ENCODE measurements at regions not wholly inside any gene's neighbourhood (a gene's known extent, or its start where the extent isn't known, plus 50 kb on each side); places are given as distances from the start of the nearest gene placed in this dataset.

- no peak for TF ChIP-seq ZNF248 (tag by site-specific recombination; IDR thresholded peaks at IDR 0.05)
- no peak for TF ChIP-seq ZSCAN4 (tag by site-specific recombination; IDR thresholded peaks at IDR 0.05)
- TF ChIP-seq, protein P1, sequence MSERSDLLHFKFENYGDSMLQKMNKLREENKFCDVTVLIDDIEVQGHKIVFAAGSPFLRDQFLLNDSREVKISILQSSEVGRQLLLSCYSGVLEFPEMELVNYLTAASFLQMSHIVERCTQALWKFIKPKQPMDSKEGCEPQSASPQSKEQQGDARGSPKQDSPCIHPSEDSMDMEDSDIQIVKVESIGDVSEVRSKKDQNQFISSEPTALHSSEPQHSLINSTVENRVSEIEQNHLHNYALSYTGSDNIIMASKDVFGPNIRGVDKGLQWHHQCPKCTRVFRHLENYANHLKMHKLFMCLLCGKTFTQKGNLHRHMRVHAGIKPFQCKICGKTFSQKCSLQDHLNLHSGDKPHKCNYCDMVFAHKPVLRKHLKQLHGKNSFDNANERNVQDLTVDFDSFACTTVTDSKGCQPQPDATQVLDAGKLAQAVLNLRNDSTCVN (tag by site-specific recombination; optimal IDR thresholded peaks at IDR 0.05): no peak
- no peak for TF ChIP-seq KLF17 (tag by site-specific recombination; IDR thresholded peaks at IDR 0.05)
- no peak for TF ChIP-seq ZNF837 (tag by site-specific recombination; IDR thresholded peaks at IDR 0.05)
- no peak for TF ChIP-seq SP2 (tag by site-specific recombination; IDR thresholded peaks at IDR 0.05)
- no peak for TF ChIP-seq ZNF341 (tag by site-specific recombination; IDR thresholded peaks at IDR 0.05; ENCODE audit: low read depth)
- H3K4me3 ChIP-seq (ENCODE audit: low read depth, low read length): no peak overlapping the region
- no peaks in the 10 kb centered on the region for H3K4me1 ChIP-seq (ENCODE audit: control insufficient read depth, insufficient read depth, low read length)
- H3K27ac ChIP-seq (ENCODE audit: extremely low read depth, low read depth, low read length): no peak overlapping the region
- no peaks in the 10 kb centered on the region for H3K36me3 ChIP-seq (ENCODE audit: control insufficient read depth in 2 of 2, insufficient read depth in 1 of 2, low read length in 2 of 2)
- POLR2A ChIA-PET: no interaction called here
- no peaks in the 10 kb centered on the region for H3K9me3 ChIP-seq (ENCODE audit: control insufficient read depth, insufficient read depth, low read depth, low read length)
- CTCF ChIA-PET: no interaction called here
These were observed 174.5 kb downstream of the ZC3H11B start for GRCh38 chr1:219438386-219438785.

- CTCF ChIA-PET: no interaction called here
- Histone ChIP-seq H3K4me3 (ENCODE audit: low read depth, low read length) (no peak overlapping the region), H3K9me3 (ENCODE audit: control insufficient read depth, insufficient read depth, low read depth, low read length) (no peaks in the 10 kb centered on the region), H3K4me1 (ENCODE audit: control insufficient read depth, insufficient read depth, low read length) (no peaks in the 10 kb centered on the region), H3K27ac (ENCODE audit: extremely low read depth, low read depth, low read length) (no peak overlapping the region), H3K36me3 (ENCODE audit: control insufficient read depth in 2 of 2, insufficient read depth in 1 of 2, low read length in 2 of 2) (no peaks in the 10 kb centered on the region)
- POLR2A ChIA-PET: no interaction called here
- TF ChIP-seq KLF9 (tag by site-specific recombination; IDR thresholded peaks at IDR 0.05; ENCODE audit: low read depth) (no peak), ZNF623 (tag by site-specific recombination; IDR thresholded peaks at IDR 0.05) (no peak), ZNF548 (tag by site-specific recombination; IDR thresholded peaks at IDR 0.05) (no peak), ZNF394 (tag by site-specific recombination; IDR thresholded peaks at IDR 0.05; ENCODE audit: borderline replicate concordance) (no peak), ZNF132 (tag by site-specific recombination; IDR thresholded peaks at IDR 0.05; ENCODE audit: borderline replicate concordance) (no peak), ZNF529 (tag by site-specific recombination; IDR thresholded peaks at IDR 0.05; ENCODE audit: insufficient replicate concordance) (no peak), ZNF140 (tag by site-specific recombination; IDR thresholded peaks at IDR 0.05) (no peak), ZBTB20 (tag by site-specific recombination; IDR thresholded peaks at IDR 0.05) (no peak), ZNF433 (tag by site-specific recombination; IDR thresholded peaks at IDR 0.05; ENCODE audit: low read depth) (no peak), ZNF112 (tag by site-specific recombination; IDR thresholded peaks at IDR 0.05) (no peak)
- TF ChIP-seq, protein P2, sequence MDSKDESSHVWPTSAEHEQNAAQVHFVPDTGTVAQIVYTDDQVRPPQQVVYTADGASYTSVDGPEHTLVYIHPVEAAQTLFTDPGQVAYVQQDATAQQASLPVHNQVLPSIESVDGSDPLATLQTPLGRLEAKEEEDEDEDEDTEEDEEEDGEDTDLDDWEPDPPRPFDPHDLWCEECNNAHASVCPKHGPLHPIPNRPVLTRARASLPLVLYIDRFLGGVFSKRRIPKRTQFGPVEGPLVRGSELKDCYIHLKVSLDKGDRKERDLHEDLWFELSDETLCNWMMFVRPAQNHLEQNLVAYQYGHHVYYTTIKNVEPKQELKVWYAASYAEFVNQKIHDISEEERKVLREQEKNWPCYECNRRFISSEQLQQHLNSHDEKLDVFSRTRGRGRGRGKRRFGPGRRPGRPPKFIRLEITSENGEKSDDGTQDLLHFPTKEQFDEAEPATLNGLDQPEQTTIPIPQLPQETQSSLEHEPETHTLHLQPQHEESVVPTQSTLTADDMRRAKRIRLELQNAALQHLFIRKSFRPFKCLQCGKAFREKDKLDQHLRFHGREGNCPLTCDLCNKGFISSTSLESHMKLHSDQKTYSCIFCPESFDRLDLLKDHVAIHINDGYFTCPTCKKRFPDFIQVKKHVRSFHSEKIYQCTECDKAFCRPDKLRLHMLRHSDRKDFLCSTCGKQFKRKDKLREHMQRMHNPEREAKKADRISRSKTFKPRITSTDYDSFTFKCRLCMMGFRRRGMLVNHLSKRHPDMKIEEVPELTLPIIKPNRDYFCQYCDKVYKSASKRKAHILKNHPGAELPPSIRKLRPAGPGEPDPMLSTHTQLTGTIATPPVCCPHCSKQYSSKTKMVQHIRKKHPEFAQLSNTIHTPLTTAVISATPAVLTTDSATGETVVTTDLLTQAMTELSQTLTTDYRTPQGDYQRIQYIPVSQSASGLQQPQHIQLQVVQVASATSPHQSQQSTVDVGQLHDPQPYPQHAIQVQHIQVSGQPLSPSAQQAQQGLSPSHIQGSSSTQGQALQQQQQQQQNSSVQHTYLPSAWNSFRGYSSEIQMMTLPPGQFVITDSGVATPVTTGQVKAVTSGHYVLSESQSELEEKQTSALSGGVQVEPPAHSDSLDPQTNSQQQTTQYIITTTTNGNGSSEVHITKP (tag by site-specific recombination; IDR thresholded peaks at IDR 0.05): no peak
These were observed 178.0 kb downstream of the ZC3H11B start for GRCh38 chr1:219434923-219435297.
